ENCODE measurements at regions not wholly inside any gene's neighbourhood (a gene's known extent, or its start where the extent isn't known, plus 50 kb on each side); places are given as distances from the start of the nearest gene placed in this dataset.

- no peak overlapping the region for H3K27ac ChIP-seq (ENCODE audit: low read length in 2 of 2)
- no peak overlapping the region for H2AFZ ChIP-seq (ENCODE audit: insufficient read depth, low read depth, low read length, poor library complexity, severe bottlenecking)
- POLR2A ChIA-PET, result no interaction called here
- Mint-ChIP-seq H3K9me3 (ENCODE audit: insufficient read depth) (peaks cover 2% of the 10 kb centered on the region), H3K27me3 (no peaks in the 10 kb centered on the region), H3K4me3 (no peak overlapping the region), H3K27ac (no peak overlapping the region), H3K4me1 (no peaks in the 10 kb centered on the region)
- no peak for ATAC-seq (ENCODE audit: low read depth)
- H4K20me1 ChIP-seq (ENCODE audit: control insufficient read depth, insufficient read depth, low read length, poor library complexity, severe bottlenecking), result no peaks in the 10 kb centered on the region
- CTCF ChIA-PET, result no interaction called here
- no peaks in the 10 kb centered on the region for H3K4me1 ChIP-seq (ENCODE audit: control insufficient read depth in 2 of 2, insufficient read depth in 2 of 2, low read length in 2 of 2)
- H3K4me2 ChIP-seq (replicated peaks; ENCODE audit: low read depth, low read length, poor library complexity, severe bottlenecking), result no peak overlapping the region
- intact Hi-C loops (cut with micrococcal nuclease), result no loop called here
- DNase-seq, result no peak
- H3K9ac ChIP-seq (ENCODE audit: low read length), result no peak overlapping the region
- TF ChIP-seq CTCF (IDR thresholded peaks at IDR 0.05) (no peak), EZH2 (IDR thresholded peaks at IDR 0.05; ENCODE audit: borderline replicate concordance, insufficient read depth, low read depth, low read length, poor library complexity, severe bottlenecking) (no peak)
- no peaks in the 10 kb centered on the region for H3K36me3 ChIP-seq (replicated peaks in 1 of 2; ENCODE audit: control extremely low read depth in 1 of 2, control insufficient read depth in 1 of 2, extremely low read depth in 1 of 2, insufficient read depth in 2 of 2, low read length in 1 of 2)
- no peak overlapping the region for H3K4me3 ChIP-seq (ENCODE audit: control extremely low read depth in 1 of 5, extremely low read depth in 1 of 5, insufficient read depth in 1 of 5, low read depth in 2 of 5, low read length in 4 of 5)
- peaks cover 0 to 4% (median 0%) of the 10 kb centered on the region in 3 donors for H3K9me3 ChIP-seq (ENCODE audit: control extremely low read depth in 1 of 3, control insufficient read depth in 2 of 3, insufficient read depth in 1 of 3, low read length in 2 of 3)
- no peaks in the 10 kb centered on the region for H3K27me3 ChIP-seq (replicated peaks in 1 of 4; ENCODE audit: control extremely low read depth in 1 of 4, control insufficient read depth in 3 of 4, insufficient read depth in 4 of 4, low read length in 3 of 4)
- no peaks in the 10 kb centered on the region for H3K79me2 ChIP-seq (ENCODE audit: control insufficient read depth, insufficient read depth, low read length)
- WGBS (ENCODE audit: insufficient coverage), result no CpG with 5 or more reads among the region's 1 CpG
Observed at GRCh38 chr20:7217606-7218005, 450.1 kb downstream of the BMP2 start.

- H3K79me2 ChIP-seq (ENCODE audit: control insufficient read depth, insufficient read depth, low read length), result no peaks in the 10 kb centered on the region
- 100% methylated on average over 1 of the region's 1 CpG for WGBS (ENCODE audit: insufficient coverage)
- intact Hi-C loops (cut with micrococcal nuclease), result no loop called here
- Mint-ChIP-seq H3K4me3 (no peak overlapping the region), H3K9me3 (ENCODE audit: insufficient read depth) (peaks cover 10% of the 10 kb centered on the region), H3K27ac (no peak overlapping the region), H3K27me3 (no peaks in the 10 kb centered on the region), H3K4me1 (no peaks in the 10 kb centered on the region)
- TF ChIP-seq EZH2 (IDR thresholded peaks at IDR 0.05; ENCODE audit: borderline replicate concordance, insufficient read depth, low read depth, low read length, poor library complexity, severe bottlenecking) (no peak), CTCF (IDR thresholded peaks at IDR 0.05) (no peak)
- no peak overlapping the region for H2AFZ ChIP-seq (ENCODE audit: insufficient read depth, low read depth, low read length, poor library complexity, severe bottlenecking)
- no peaks in the 10 kb centered on the region for H3K27me3 ChIP-seq (replicated peaks in 1 of 4; ENCODE audit: control extremely low read depth in 1 of 4, control insufficient read depth in 3 of 4, insufficient read depth in 4 of 4, low read length in 3 of 4)
- no peaks in the 10 kb centered on the region for H3K4me1 ChIP-seq (ENCODE audit: control insufficient read depth in 2 of 2, insufficient read depth in 2 of 2, low read length in 2 of 2)
- no peaks in the 10 kb centered on the region for H4K20me1 ChIP-seq (ENCODE audit: control insufficient read depth, insufficient read depth, low read length, poor library complexity, severe bottlenecking)
- DNase-seq (no peak), ATAC-seq (ENCODE audit: low read depth) (no peak)
- H3K9ac ChIP-seq (ENCODE audit: low read length), result no peak overlapping the region
- ChIA-PET CTCF (no interaction called here), POLR2A (no interaction called here)
- H3K4me3 ChIP-seq (ENCODE audit: control extremely low read depth in 1 of 5, extremely low read depth in 1 of 5, insufficient read depth in 1 of 5, low read depth in 2 of 5, low read length in 4 of 5), result no peak overlapping the region
- H3K9me3 ChIP-seq (ENCODE audit: control extremely low read depth in 1 of 3, control insufficient read depth in 2 of 3, insufficient read depth in 1 of 3, low read length in 2 of 3), result peaks cover 0 to 6% (median 0%) of the 10 kb centered on the region in 3 donors
- H3K4me2 ChIP-seq (replicated peaks; ENCODE audit: low read depth, low read length, poor library complexity, severe bottlenecking), result no peak overlapping the region
- no peaks in the 10 kb centered on the region for H3K36me3 ChIP-seq (replicated peaks in 1 of 2; ENCODE audit: control extremely low read depth in 1 of 2, control insufficient read depth in 1 of 2, extremely low read depth in 1 of 2, insufficient read depth in 2 of 2, low read length in 1 of 2)
- no peak overlapping the region for H3K27ac ChIP-seq (ENCODE audit: low read length in 2 of 2)
Observed at GRCh38 chr20:7220755-7221154, 453.3 kb downstream of the BMP2 start.

Data from B cell (primary cell).